22Rv1 (cell line): ENCODE measurements at regions not wholly inside any gene's neighbourhood (a gene's known extent, or its start where the extent isn't known, plus 50 kb on each side); places are given as distances from the start of the nearest gene placed in this dataset.

ENCODE experiments used
- ZFX ChIP-seq: fragments of 450-650 bp; IDR thresholded peaks from 2 replicates; pipeline ENCODE4 v1.6.1; 2017; ENCODE audit warnings: antibody characterized with exemption, borderline replicate concordance
- TF ChIP-seq, protein P1 (sequence below): fragments of 450-650 bp; IDR thresholded peaks from 2 replicates; pipeline ENCODE4 v1.5.1; 2017; ENCODE audit warnings: mild to moderate bottlenecking

DNA sequence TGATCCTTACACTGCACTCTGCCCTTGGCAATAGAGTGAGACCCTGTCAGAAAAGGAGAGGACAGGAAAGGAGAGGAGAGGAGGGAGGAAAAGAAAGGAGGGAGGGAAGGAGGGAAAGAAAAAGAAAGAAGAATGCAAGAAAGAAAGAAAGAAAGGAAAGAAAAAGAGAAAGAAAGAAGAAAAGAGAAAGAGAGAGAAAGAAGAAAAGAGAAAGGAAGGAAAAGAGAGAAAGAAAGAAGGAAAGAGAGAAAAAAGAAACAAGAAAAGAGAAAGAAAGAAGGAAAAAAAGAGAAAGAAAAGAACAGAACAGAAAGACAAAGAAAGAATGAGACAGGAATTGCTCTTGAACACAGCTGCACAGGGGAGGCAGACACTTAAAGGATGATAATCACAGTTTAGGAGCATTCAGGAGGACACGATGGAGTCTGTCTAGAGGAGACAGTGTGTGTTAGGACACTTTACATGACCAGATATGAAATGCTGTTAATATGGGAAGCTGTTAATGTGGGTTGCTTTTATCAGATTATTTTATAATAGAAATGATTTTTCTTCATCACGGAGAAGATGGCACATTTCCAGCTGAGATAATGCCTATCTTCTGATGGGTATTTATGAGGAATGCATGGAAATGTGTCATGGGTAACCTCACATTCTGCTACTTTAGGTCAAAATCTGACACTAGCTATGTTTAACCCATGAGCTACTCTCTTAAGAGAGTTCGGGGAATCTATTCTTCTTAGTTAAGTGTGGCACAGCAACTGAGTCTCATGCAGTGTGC is 160.5 kb downstream of the BAMBI start:
- TF ChIP-seq, protein P1, sequence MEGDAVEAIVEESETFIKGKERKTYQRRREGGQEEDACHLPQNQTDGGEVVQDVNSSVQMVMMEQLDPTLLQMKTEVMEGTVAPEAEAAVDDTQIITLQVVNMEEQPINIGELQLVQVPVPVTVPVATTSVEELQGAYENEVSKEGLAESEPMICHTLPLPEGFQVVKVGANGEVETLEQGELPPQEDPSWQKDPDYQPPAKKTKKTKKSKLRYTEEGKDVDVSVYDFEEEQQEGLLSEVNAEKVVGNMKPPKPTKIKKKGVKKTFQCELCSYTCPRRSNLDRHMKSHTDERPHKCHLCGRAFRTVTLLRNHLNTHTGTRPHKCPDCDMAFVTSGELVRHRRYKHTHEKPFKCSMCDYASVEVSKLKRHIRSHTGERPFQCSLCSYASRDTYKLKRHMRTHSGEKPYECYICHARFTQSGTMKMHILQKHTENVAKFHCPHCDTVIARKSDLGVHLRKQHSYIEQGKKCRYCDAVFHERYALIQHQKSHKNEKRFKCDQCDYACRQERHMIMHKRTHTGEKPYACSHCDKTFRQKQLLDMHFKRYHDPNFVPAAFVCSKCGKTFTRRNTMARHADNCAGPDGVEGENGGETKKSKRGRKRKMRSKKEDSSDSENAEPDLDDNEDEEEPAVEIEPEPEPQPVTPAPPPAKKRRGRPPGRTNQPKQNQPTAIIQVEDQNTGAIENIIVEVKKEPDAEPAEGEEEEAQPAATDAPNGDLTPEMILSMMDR: no peak
- no peak for TF ChIP-seq ZFX
